Endodermal cell (in vitro differentiated cells): ENCODE measurements at regions not wholly inside any gene's neighbourhood (a gene's known extent, or its start where the extent isn't known, plus 50 kb on each side); places are given as distances from the start of the nearest gene placed in this dataset.

Experiments used
- DNase-seq: peaks from one replicate; pipeline ENCODE4 v3.0.0-alpha.2; 2017
- H3K27ac ChIP-seq: 2 replicates; pipeline ENCODE4 v1.5.1; 2013; ENCODE audit warnings: mild to moderate bottlenecking, low read depth, low read length, moderate library complexity
- H3K27me3 ChIP-seq: 2 replicates; pipeline ENCODE4 v1.6.1; 2013; ENCODE audit warnings: mild to moderate bottlenecking, low read length, moderate library complexity; ENCODE audit not compliant: insufficient read depth, control insufficient read depth, poor library complexity, severe bottlenecking
- H3K36me3 ChIP-seq: 2 replicates; pipeline ENCODE4 v1.7.0; 2013; ENCODE audit warnings: mild to moderate bottlenecking, low read length, moderate library complexity; ENCODE audit not compliant: control insufficient read depth, insufficient read depth
- H3K4me1 ChIP-seq: one replicate; pipeline ENCODE4 v1.7.0; 2013; ENCODE audit warnings: low read length; ENCODE audit not compliant: control insufficient read depth, insufficient read depth
- H3K4me3 ChIP-seq: 2 replicates; pipeline ENCODE4 v1.5.1; 2013; ENCODE audit warnings: mild to moderate bottlenecking, low read length, moderate library complexity
- H3K9ac ChIP-seq: 2 replicates; pipeline ENCODE4 v1.6.1; 2013; ENCODE audit warnings: mild to moderate bottlenecking, low read length, moderate library complexity; ENCODE audit not compliant: poor library complexity, severe bottlenecking; ENCODE audit errors: extremely low read depth
- H3K9me3 ChIP-seq: 2 replicates; pipeline ENCODE4 v1.6.1; 2013; ENCODE audit warnings: mild to moderate bottlenecking, low read length, moderate library complexity; ENCODE audit not compliant: control insufficient read depth
- H3K27ac Mint-ChIP-seq: 2 replicates; pipeline ENCODE4 v1.8.0; 2020; ENCODE audit warnings: mixed read lengths
- H3K27me3 Mint-ChIP-seq: 2 replicates; pipeline ENCODE4 v1.8.0; 2021; ENCODE audit warnings: mild to moderate bottlenecking, mixed read lengths; ENCODE audit not compliant: insufficient read depth
- H3K36me3 Mint-ChIP-seq: 2 replicates; pipeline ENCODE4 v1.8.0; 2020; ENCODE audit warnings: low read depth, mixed read lengths
- H3K4me1 Mint-ChIP-seq: 2 replicates; pipeline ENCODE4 v1.8.0; 2020; ENCODE audit warnings: mixed read lengths
- H3K4me3 Mint-ChIP-seq: 2 replicates; pipeline ENCODE4 v1.8.0; 2020; ENCODE audit warnings: mild to moderate bottlenecking, moderate library complexity, mixed read lengths
- H3K9me3 Mint-ChIP-seq: 2 replicates; pipeline ENCODE4 v1.8.0; 2020; ENCODE audit warnings: mild to moderate bottlenecking, mixed read lengths
- CTCF ChIP-seq: fragments of 200-600 bp; sonication (generic); conservative IDR thresholded peaks from 2 replicates; pipeline ENCODE4 v1.5.0; 2021; ENCODE audit warnings: antibody characterized with exemption, mild to moderate bottlenecking
- WGBS, 2 experiments: methylation state at CpG; one replicate each; pipeline versions ENCODE4 v1.1.5 to v1.1.7; 2013; ENCODE audit warnings: missing lambda C conversion rate in 2 of 2, mixed read lengths in 1 of 2; ENCODE audit not compliant: insufficient coverage in 1 of 2, insufficient read length in 1 of 2; 5-methylcytosine and 5-hydroxymethylcytosine counted together

GRCh38 chr4:126328914-126329313 is 1014.2 kb downstream of the FAT4 start:
- no peaks in the 10 kb centered on the region for H3K4me1 ChIP-seq
- H3K27ac Mint-ChIP-seq: no peak overlapping the region
- H3K9me3 Mint-ChIP-seq: no peaks in the 10 kb centered on the region
- H3K4me3 ChIP-seq: no peak overlapping the region
- no peaks in the 10 kb centered on the region for H3K36me3 ChIP-seq
- no peak overlapping the region for H3K9ac ChIP-seq
- H3K9me3 ChIP-seq: no peaks in the 10 kb centered on the region
- H3K36me3 Mint-ChIP-seq: no peaks in the 10 kb centered on the region
- no peak overlapping the region for H3K4me3 Mint-ChIP-seq
- TF ChIP-seq CTCF: no peak
- H3K27me3 ChIP-seq: no peaks in the 10 kb centered on the region
- no peak for DNase-seq
- no peaks in the 10 kb centered on the region for H3K27me3 Mint-ChIP-seq
- no peaks in the 10 kb centered on the region for H3K4me1 Mint-ChIP-seq
- no peak overlapping the region for H3K27ac ChIP-seq

- Histone ChIP-seq H3K9ac (no peak overlapping the region), H3K4me1 (peaks cover 4% of the 10 kb centered on the region), H3K4me3 (no peak overlapping the region), H3K27me3 (no peaks in the 10 kb centered on the region), H3K36me3 (no peaks in the 10 kb centered on the region), H3K9me3 (no peaks in the 10 kb centered on the region), H3K27ac (no peak overlapping the region)
- WGBS, 2 experiments: 80 to 87% methylated on average over 1 to 2 of the region's 2 CpGs
- Mint-ChIP-seq H3K27ac (no peak overlapping the region), H3K4me1 (peaks cover 6% of the 10 kb centered on the region), H3K36me3 (no peaks in the 10 kb centered on the region), H3K9me3 (no peaks in the 10 kb centered on the region), H3K4me3 (no peak overlapping the region), H3K27me3 (no peaks in the 10 kb centered on the region)
- TF ChIP-seq CTCF: no peak
- no peak for DNase-seq
These were observed 1023.8 kb downstream of the FAT4 start for GRCh38 chr4:126338548-126338947.

- Mint-ChIP-seq H3K4me3 (no peak overlapping the region), H3K27me3 (no peaks in the 10 kb centered on the region), H3K4me1 (peaks cover 6% of the 10 kb centered on the region), H3K36me3 (no peaks in the 10 kb centered on the region), H3K27ac (no peak overlapping the region), H3K9me3 (no peaks in the 10 kb centered on the region)
- no peak overlapping the region for H3K9ac ChIP-seq
- TF ChIP-seq CTCF: no peak
- H3K27me3 ChIP-seq: no peaks in the 10 kb centered on the region
- no peak overlapping the region for H3K27ac ChIP-seq
- H3K4me3 ChIP-seq: no peak overlapping the region
- H3K4me1 ChIP-seq: peaks cover 4% of the 10 kb centered on the region
- DNase-seq: no peak
- 78 to 100% methylated on average over 1 of the region's 1 CpG for WGBS, 2 experiments
- no peaks in the 10 kb centered on the region for H3K9me3 ChIP-seq
- no peaks in the 10 kb centered on the region for H3K36me3 ChIP-seq
These were observed 1027.2 kb downstream of the FAT4 start for GRCh38 chr4:126341927-126342326.
